ENCODE measurements at regions not wholly inside any gene's neighbourhood (a gene's known extent, or its start where the extent isn't known, plus 50 kb on each side); places are given as distances from the start of the nearest gene placed in this dataset.

DNA sequence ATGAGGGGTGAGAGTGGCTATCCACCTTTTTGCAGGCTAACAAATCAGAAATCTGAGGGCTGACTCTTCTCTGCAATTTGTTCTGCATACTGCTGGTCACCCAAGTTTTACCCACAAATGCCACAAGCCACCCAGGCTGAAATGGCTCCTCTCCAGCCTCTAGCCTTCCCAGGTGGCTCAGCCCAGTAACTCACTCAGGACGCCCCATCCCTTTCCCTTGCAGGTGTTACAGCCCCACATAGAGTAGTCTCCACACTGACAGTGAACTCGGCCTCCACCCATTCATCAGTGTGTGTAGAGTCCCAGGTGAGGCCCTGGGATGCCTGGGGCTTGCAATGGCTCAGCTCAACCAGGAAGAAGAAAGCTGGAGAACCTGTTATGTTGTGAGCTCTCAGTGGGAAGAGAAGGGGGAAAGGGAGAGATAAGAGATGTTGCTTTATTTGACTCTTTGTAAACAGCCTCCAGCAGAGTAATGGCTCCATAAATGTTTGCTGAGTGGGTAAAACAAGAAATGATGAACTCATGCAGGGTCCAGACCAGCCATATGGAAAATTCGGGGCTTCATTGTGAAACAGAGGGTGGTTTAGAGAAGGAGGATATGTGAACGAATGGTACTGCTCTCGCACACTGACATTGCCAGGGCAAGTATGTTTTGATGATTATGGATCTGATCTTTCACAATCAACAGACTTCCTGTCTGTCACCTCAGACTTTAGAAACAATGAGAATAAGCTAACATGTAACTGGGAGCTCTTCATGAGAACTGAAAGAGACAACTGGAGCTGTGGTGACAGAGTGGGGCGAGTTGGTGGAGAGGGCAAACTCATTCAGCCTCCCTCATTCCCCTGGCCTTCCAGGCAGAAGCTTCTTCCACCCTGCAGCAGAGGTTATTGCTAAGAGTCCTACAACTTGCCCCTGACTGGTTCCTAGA lies 74.2 kb upstream of the RFC3 start:
- TF ChIP-seq, protein P1, sequence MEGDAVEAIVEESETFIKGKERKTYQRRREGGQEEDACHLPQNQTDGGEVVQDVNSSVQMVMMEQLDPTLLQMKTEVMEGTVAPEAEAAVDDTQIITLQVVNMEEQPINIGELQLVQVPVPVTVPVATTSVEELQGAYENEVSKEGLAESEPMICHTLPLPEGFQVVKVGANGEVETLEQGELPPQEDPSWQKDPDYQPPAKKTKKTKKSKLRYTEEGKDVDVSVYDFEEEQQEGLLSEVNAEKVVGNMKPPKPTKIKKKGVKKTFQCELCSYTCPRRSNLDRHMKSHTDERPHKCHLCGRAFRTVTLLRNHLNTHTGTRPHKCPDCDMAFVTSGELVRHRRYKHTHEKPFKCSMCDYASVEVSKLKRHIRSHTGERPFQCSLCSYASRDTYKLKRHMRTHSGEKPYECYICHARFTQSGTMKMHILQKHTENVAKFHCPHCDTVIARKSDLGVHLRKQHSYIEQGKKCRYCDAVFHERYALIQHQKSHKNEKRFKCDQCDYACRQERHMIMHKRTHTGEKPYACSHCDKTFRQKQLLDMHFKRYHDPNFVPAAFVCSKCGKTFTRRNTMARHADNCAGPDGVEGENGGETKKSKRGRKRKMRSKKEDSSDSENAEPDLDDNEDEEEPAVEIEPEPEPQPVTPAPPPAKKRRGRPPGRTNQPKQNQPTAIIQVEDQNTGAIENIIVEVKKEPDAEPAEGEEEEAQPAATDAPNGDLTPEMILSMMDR (IDR thresholded peaks at IDR 0.05), result no peak
- TF ChIP-seq POLR2A (IDR thresholded peaks at IDR 0.05) (no peak), EP300 (IDR thresholded peaks at IDR 0.05) (no peak)
